Central memory CD8-positive, alpha-beta T cell (primary cell): ENCODE measurements at regions not wholly inside any gene's neighbourhood (a gene's known extent, or its start where the extent isn't known, plus 50 kb on each side); places are given as distances from the start of the nearest gene placed in this dataset.

ENCODE experiments used
- ATAC-seq: fragments of 150-1000 bp; cut with Tn5 transposase; replicated peaks from 2 replicates; pipeline ENCODE4 v1.10.0; 2022; ENCODE audit warnings: mild to moderate bottlenecking, moderate FRiP score, moderate number of reproducible peaks; ENCODE audit not compliant: poor library complexity, severe bottlenecking; ENCODE audit errors: extremely low read depth
- DNase-seq, 2 donors: peaks; one replicate each; pipeline ENCODE4 v3.0.0; 2021; ENCODE audit warnings: low spot score in 2 of 2
- H3K27ac Mint-ChIP-seq: one replicate; pipeline ENCODE4 v1.8.0; 2022; ENCODE audit warnings: low read depth, mild to moderate bottlenecking, moderate library complexity, mixed read lengths
- H3K27me3 Mint-ChIP-seq: one replicate; pipeline ENCODE4 v1.8.0; 2022; ENCODE audit warnings: mixed read lengths
- H3K36me3 Mint-ChIP-seq: one replicate; pipeline ENCODE4 v1.8.0; 2022; ENCODE audit warnings: mild to moderate bottlenecking, moderate library complexity, mixed read lengths; ENCODE audit not compliant: insufficient read depth
- H3K4me1 Mint-ChIP-seq: one replicate; pipeline ENCODE4 v1.8.0; 2022; ENCODE audit warnings: mixed read lengths
- H3K4me3 Mint-ChIP-seq: one replicate; pipeline ENCODE4 v1.8.0; 2022; ENCODE audit warnings: mild to moderate bottlenecking, moderate library complexity, mixed read lengths
- H3K9me3 Mint-ChIP-seq: one replicate; pipeline ENCODE4 v1.8.0; 2022; ENCODE audit warnings: mixed read lengths

GRCh38 chr7:49228426-49229098 lies 304.2 kb downstream of the CDC14C start:
- no peak overlapping the region for H3K27ac Mint-ChIP-seq

GRCh38 chr7:49229246-49229645 lies 304.9 kb downstream of the CDC14C start:
- H3K4me1 Mint-ChIP-seq: no peaks in the 10 kb centered on the region
- DNase-seq: no peak
- no peaks in the 10 kb centered on the region for H3K36me3 Mint-ChIP-seq
- H3K9me3 Mint-ChIP-seq: peaks cover 37% of the 10 kb centered on the region
- H3K27me3 Mint-ChIP-seq: no peaks in the 10 kb centered on the region
- no peak for ATAC-seq
- no peak overlapping the region for H3K27ac Mint-ChIP-seq
- no peak overlapping the region for H3K4me3 Mint-ChIP-seq

More at GRCh38 chr7:49228426-49229098, 304.2 kb downstream of the CDC14C start:
- Mint-ChIP-seq H3K36me3 (no peaks in the 10 kb centered on the region), H3K9me3 (peaks cover 32% of the 10 kb centered on the region), H3K4me1 (no peaks in the 10 kb centered on the region), H3K27me3 (no peaks in the 10 kb centered on the region), H3K4me3 (no peak overlapping the region)
- ATAC-seq: no peak
- no peak for DNase-seq

GRCh38 chr7:49243521-49243920 lies 319.2 kb downstream of the CDC14C start:
- no peaks in the 10 kb centered on the region for H3K4me1 Mint-ChIP-seq
- ATAC-seq (no peak), DNase-seq (no peak)
- H3K27me3 Mint-ChIP-seq: no peaks in the 10 kb centered on the region
- H3K9me3 Mint-ChIP-seq: peaks cover 41% of the 10 kb centered on the region
- H3K27ac Mint-ChIP-seq: no peak overlapping the region
- no peak overlapping the region for H3K4me3 Mint-ChIP-seq
- H3K36me3 Mint-ChIP-seq: no peaks in the 10 kb centered on the region

GRCh38 chr7:49244543-49244942 lies 320.2 kb downstream of the CDC14C start:
- Mint-ChIP-seq H3K4me1 (no peaks in the 10 kb centered on the region), H3K9me3 (peaks cover 40% of the 10 kb centered on the region), H3K27ac (no peak overlapping the region), H3K27me3 (no peaks in the 10 kb centered on the region), H3K36me3 (no peaks in the 10 kb centered on the region), H3K4me3 (no peak overlapping the region)
- no peak for DNase-seq
- no peak for ATAC-seq

GRCh38 chr7:49245062-49245461 lies 320.7 kb downstream of the CDC14C start:
- ATAC-seq: no peak
- H3K27ac Mint-ChIP-seq: no peak overlapping the region
- DNase-seq: no peak
- H3K9me3 Mint-ChIP-seq: peaks cover 44% of the 10 kb centered on the region
- H3K36me3 Mint-ChIP-seq: no peaks in the 10 kb centered on the region
- no peak overlapping the region for H3K4me3 Mint-ChIP-seq
- H3K27me3 Mint-ChIP-seq: no peaks in the 10 kb centered on the region
- no peaks in the 10 kb centered on the region for H3K4me1 Mint-ChIP-seq

GRCh38 chr7:49247759-49248158 lies 323.4 kb downstream of the CDC14C start:
- ATAC-seq (no peak), DNase-seq (no peak)
- Mint-ChIP-seq H3K27ac (no peak overlapping the region), H3K36me3 (no peaks in the 10 kb centered on the region), H3K27me3 (no peaks in the 10 kb centered on the region), H3K9me3 (peaks cover 40% of the 10 kb centered on the region), H3K4me3 (no peak overlapping the region), H3K4me1 (no peaks in the 10 kb centered on the region)

- no peaks in the 10 kb centered on the region for H3K36me3 Mint-ChIP-seq
- H3K9me3 Mint-ChIP-seq: peaks cover 10% of the 10 kb centered on the region
- DNase-seq (no peak), ATAC-seq (no peak)
- no peaks in the 10 kb centered on the region for H3K4me1 Mint-ChIP-seq
- no peak overlapping the region for H3K4me3 Mint-ChIP-seq
- H3K27ac Mint-ChIP-seq: no peak overlapping the region
- no peaks in the 10 kb centered on the region for H3K27me3 Mint-ChIP-seq
Measured at GRCh38 chr7:49255054-49255453, 330.7 kb downstream of the CDC14C start.

- Mint-ChIP-seq H3K4me1 (no peaks in the 10 kb centered on the region), H3K9me3 (peaks cover 8% of the 10 kb centered on the region), H3K4me3 (no peak overlapping the region), H3K36me3 (no peaks in the 10 kb centered on the region), H3K27me3 (no peaks in the 10 kb centered on the region), H3K27ac (no peak overlapping the region)
- DNase-seq (no peak), ATAC-seq (no peak)
Measured at GRCh38 chr7:49260538-49260937, 336.2 kb downstream of the CDC14C start.

- H3K9me3 Mint-ChIP-seq: peaks cover 8% of the 10 kb centered on the region
- no peak overlapping the region for H3K4me3 Mint-ChIP-seq
- H3K27me3 Mint-ChIP-seq: no peaks in the 10 kb centered on the region
- no peak overlapping the region for H3K27ac Mint-ChIP-seq
- no peaks in the 10 kb centered on the region for H3K36me3 Mint-ChIP-seq
- no peak for DNase-seq
- ATAC-seq: no peak
- H3K4me1 Mint-ChIP-seq: no peaks in the 10 kb centered on the region
Measured at GRCh38 chr7:49261928-49262327, 337.6 kb downstream of the CDC14C start.

GRCh38 chr7:49264530-49264929 lies 340.2 kb downstream of the CDC14C start:
- Mint-ChIP-seq H3K4me3 (no peak overlapping the region), H3K27me3 (no peaks in the 10 kb centered on the region), H3K9me3 (peaks cover 8% of the 10 kb centered on the region), H3K27ac (no peak overlapping the region), H3K4me1 (no peaks in the 10 kb centered on the region), H3K36me3 (no peaks in the 10 kb centered on the region)
- ATAC-seq: no peak
- DNase-seq: no peak

GRCh38 chr7:49273897-49274296 lies 349.6 kb downstream of the CDC14C start:
- no peaks in the 10 kb centered on the region for H3K36me3 Mint-ChIP-seq
- H3K27ac Mint-ChIP-seq: no peak overlapping the region
- ATAC-seq: no peak
- H3K9me3 Mint-ChIP-seq: peaks cover 24% of the 10 kb centered on the region
- DNase-seq: no peak
- no peaks in the 10 kb centered on the region for H3K27me3 Mint-ChIP-seq
- H3K4me3 Mint-ChIP-seq: no peak overlapping the region
- H3K4me1 Mint-ChIP-seq: no peaks in the 10 kb centered on the region

- Mint-ChIP-seq H3K27me3 (no peaks in the 10 kb centered on the region), H3K27ac (no peak overlapping the region), H3K36me3 (no peaks in the 10 kb centered on the region), H3K4me1 (no peaks in the 10 kb centered on the region), H3K9me3 (peaks cover 35% of the 10 kb centered on the region), H3K4me3 (no peak overlapping the region)
- ATAC-seq (no peak), DNase-seq (no peak)
Measured at GRCh38 chr7:49279891-49280290, 355.5 kb downstream of the CDC14C start.

GRCh38 chr7:49287653-49288052 lies 363.3 kb downstream of the CDC14C start:
- Mint-ChIP-seq H3K9me3 (peaks cover 20% of the 10 kb centered on the region), H3K4me3 (no peak overlapping the region), H3K27me3 (no peaks in the 10 kb centered on the region), H3K36me3 (peaks cover 2% of the 10 kb centered on the region), H3K27ac (no peak overlapping the region), H3K4me1 (no peaks in the 10 kb centered on the region)
- no peak for ATAC-seq
- no peak for DNase-seq
